ENCODE measurements at regions not wholly inside any gene's neighbourhood (a gene's known extent, or its start where the extent isn't known, plus 50 kb on each side); places are given as distances from the start of the nearest gene placed in this dataset.

DNA sequence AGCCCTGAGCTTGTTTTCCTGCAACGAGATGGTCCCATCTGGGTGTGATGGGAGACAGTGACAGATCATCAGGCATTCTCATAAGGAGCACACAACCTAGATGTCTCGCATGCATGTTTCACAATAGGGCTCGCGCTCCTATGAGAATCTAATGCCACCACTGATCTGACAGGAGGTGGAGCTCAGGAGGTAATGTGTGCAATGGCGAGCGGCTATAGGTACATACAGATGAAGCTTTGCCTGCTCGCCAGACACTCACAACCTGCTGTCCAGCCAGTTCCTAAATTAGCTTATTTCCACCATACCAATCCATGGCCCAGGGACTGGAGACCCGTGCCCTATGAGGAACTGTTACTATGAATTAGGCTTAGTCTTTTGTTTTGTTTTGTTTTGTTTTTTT, 55.3 kb upstream of the SLC30A5 start:
- Histone ChIP-seq H3K4me1 (ENCODE audit: control insufficient read depth in 2 of 2, insufficient read depth in 2 of 2, low read length in 1 of 2) (no peaks in the 10 kb centered on the region), H3K36me3 (ENCODE audit: control insufficient read depth in 2 of 2, insufficient read depth in 2 of 2, low read length in 1 of 2) (no peaks in the 10 kb centered on the region), H3K27ac (ENCODE audit: low read depth in 2 of 2, low read length in 1 of 2) (no peak overlapping the region), H3K27me3 (ENCODE audit: control insufficient read depth in 1 of 2, insufficient read depth in 2 of 2, low read length in 2 of 2) (no peaks in the 10 kb centered on the region), H3K9me3 (ENCODE audit: control insufficient read depth in 2 of 2, insufficient read depth in 1 of 2, low read depth in 1 of 2, low read length in 1 of 2) (no peaks in the 10 kb centered on the region), H3K4me3 (ENCODE audit: low read depth in 1 of 2, low read length in 2 of 2) (no peak overlapping the region)
- WGBS, 2 donors = 92 to 94% methylated on average over 8 of the region's 8 CpGs

- H3K27me3 ChIP-seq (ENCODE audit: control insufficient read depth in 1 of 2, insufficient read depth in 2 of 2, low read length in 2 of 2) = no peaks in the 10 kb centered on the region
- no peaks in the 10 kb centered on the region for H3K36me3 ChIP-seq (ENCODE audit: control insufficient read depth in 2 of 2, insufficient read depth in 2 of 2, low read length in 1 of 2)
- H3K4me1 ChIP-seq (ENCODE audit: control insufficient read depth in 2 of 2, insufficient read depth in 2 of 2, low read length in 1 of 2) = no peaks in the 10 kb centered on the region
- no peak overlapping the region for H3K4me3 ChIP-seq (ENCODE audit: low read depth in 1 of 2, low read length in 2 of 2)
- no peaks in the 10 kb centered on the region for H3K9me3 ChIP-seq (ENCODE audit: control insufficient read depth in 2 of 2, insufficient read depth in 1 of 2, low read depth in 1 of 2, low read length in 1 of 2)
- no peak overlapping the region for H3K27ac ChIP-seq (ENCODE audit: low read depth in 2 of 2, low read length in 1 of 2)
Observed at GRCh38 chr5:69039829-69040228, 54.0 kb upstream of the SLC30A5 start.

DNA sequence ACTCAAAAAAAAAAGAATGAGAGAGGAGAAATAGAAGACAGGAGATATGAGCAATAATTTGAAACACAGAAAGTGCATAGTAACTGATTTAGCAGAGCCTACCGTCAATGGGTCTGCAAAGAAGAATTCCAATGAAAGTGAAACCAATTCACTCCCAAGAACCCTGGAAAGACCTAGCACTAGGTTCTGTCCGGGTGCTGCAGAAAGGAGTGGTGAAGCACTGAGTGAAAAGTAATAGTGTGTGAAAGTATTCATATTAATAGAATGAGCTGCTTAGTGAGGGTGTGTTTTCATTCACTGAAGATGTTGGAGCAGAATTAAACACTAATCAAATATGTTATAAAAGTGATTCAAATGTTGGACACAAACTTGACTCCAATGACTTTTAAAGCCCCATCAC, 51.3 kb upstream of the SLC30A5 start:
- Histone ChIP-seq H3K27me3 (ENCODE audit: control insufficient read depth in 1 of 2, insufficient read depth in 2 of 2, low read length in 2 of 2) (no peaks in the 10 kb centered on the region), H3K27ac (ENCODE audit: low read depth in 2 of 2, low read length in 1 of 2) (no peak overlapping the region), H3K9me3 (ENCODE audit: control insufficient read depth in 2 of 2, insufficient read depth in 1 of 2, low read depth in 1 of 2, low read length in 1 of 2) (no peaks in the 10 kb centered on the region), H3K4me3 (ENCODE audit: low read depth in 1 of 2, low read length in 2 of 2) (no peak overlapping the region), H3K4me1 (ENCODE audit: control insufficient read depth in 2 of 2, insufficient read depth in 2 of 2, low read length in 1 of 2) (no peaks in the 10 kb centered on the region), H3K36me3 (ENCODE audit: control insufficient read depth in 2 of 2, insufficient read depth in 2 of 2, low read length in 1 of 2) (no peaks in the 10 kb centered on the region)
- 46 to 48% methylated on average over 2 of the region's 2 CpGs for WGBS, 2 donors

GRCh38 chr5:69042915-69043654, 50.7 kb upstream of the SLC30A5 start:
- no peaks in the 10 kb centered on the region for H3K4me1 ChIP-seq (ENCODE audit: control insufficient read depth in 2 of 2, insufficient read depth in 2 of 2, low read length in 1 of 2)
- 18 to 27% methylated on average over 19 of the region's 19 CpGs for WGBS, 2 donors
- no peaks in the 10 kb centered on the region for H3K9me3 ChIP-seq (ENCODE audit: control insufficient read depth in 2 of 2, insufficient read depth in 1 of 2, low read depth in 1 of 2, low read length in 1 of 2)
- no peaks in the 10 kb centered on the region for H3K27me3 ChIP-seq (ENCODE audit: control insufficient read depth in 1 of 2, insufficient read depth in 2 of 2, low read length in 2 of 2)
- H3K36me3 ChIP-seq (ENCODE audit: control insufficient read depth in 2 of 2, insufficient read depth in 2 of 2, low read length in 1 of 2) = no peaks in the 10 kb centered on the region
- no peak overlapping the region for H3K27ac ChIP-seq (ENCODE audit: low read depth in 2 of 2, low read length in 1 of 2)
- peak overlapping the region; percentile 30 to 52 for H3K4me3 ChIP-seq (ENCODE audit: low read depth in 1 of 2, low read length in 2 of 2)

DNA sequence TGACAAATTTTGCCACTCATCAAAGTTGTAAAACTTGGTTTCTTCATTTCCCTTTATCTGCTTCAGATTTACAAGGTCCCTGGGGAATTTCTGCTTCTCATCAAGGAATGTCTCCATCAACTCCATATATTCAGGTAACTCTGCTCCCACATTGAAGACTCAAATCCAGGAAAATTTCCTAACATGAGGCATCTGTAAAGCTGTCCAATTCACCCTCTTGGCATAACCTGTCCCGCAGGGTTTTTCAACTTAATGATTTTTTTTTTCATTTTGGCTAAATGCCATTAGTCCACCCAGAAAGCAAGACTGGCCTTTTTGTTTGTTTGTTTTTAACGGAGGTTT, 50.2 kb upstream of the SLC30A5 start:
- H3K9me3 ChIP-seq (ENCODE audit: control insufficient read depth in 2 of 2, insufficient read depth in 1 of 2, low read depth in 1 of 2, low read length in 1 of 2) = no peaks in the 10 kb centered on the region
- no peaks in the 10 kb centered on the region for H3K4me1 ChIP-seq (ENCODE audit: control insufficient read depth in 2 of 2, insufficient read depth in 2 of 2, low read length in 1 of 2)
- H3K27me3 ChIP-seq (ENCODE audit: control insufficient read depth in 1 of 2, insufficient read depth in 2 of 2, low read length in 2 of 2) = no peaks in the 10 kb centered on the region
- no peak overlapping the region for H3K27ac ChIP-seq (ENCODE audit: low read depth in 2 of 2, low read length in 1 of 2)
- 47 to 56% methylated on average over 2 of the region's 2 CpGs for WGBS, 2 donors
- H3K36me3 ChIP-seq (ENCODE audit: control insufficient read depth in 2 of 2, insufficient read depth in 2 of 2, low read length in 1 of 2) = no peaks in the 10 kb centered on the region
- H3K4me3 ChIP-seq (ENCODE audit: low read depth in 1 of 2, low read length in 2 of 2) = no peak overlapping the region

Data from esophagus (tissue), 2 donors.